ENCODE measurements at regions not wholly inside any gene's neighbourhood (a gene's known extent, or its start where the extent isn't known, plus 50 kb on each side); places are given as distances from the start of the nearest gene placed in this dataset.

GRCh38 chr3:193997228-193998122, 138.5 kb upstream of the HES1 start:
- no peak for DNase-seq

GRCh38 chr3:193998123-193998448, 137.9 kb upstream of the HES1 start:
- no peak for DNase-seq

GRCh38 chr3:193998628-193999195, 137.2 kb upstream of the HES1 start:
- no peak for DNase-seq

- no peak for DNase-seq
Observed at GRCh38 chr3:194000100-194000499, 135.8 kb upstream of the HES1 start.

- DNase-seq = no peak
Observed at GRCh38 chr3:194000712-194001111, 135.2 kb upstream of the HES1 start.

- no peak for DNase-seq
Observed at GRCh38 chr3:194001728-194002459, 134.1 kb upstream of the HES1 start.

- DNase-seq = peak; percentile 25
Observed at GRCh38 chr3:194003114-194004057, 132.6 kb upstream of the HES1 start.

GRCh38 chr3:194005930-194006501, 129.9 kb upstream of the HES1 start:
- no peak for DNase-seq

GRCh38 chr3:194007592-194008337, 128.2 kb upstream of the HES1 start:
- no peak for DNase-seq

- no peak for DNase-seq
Observed at GRCh38 chr3:194009019-194009418, 126.9 kb upstream of the HES1 start.

GRCh38 chr3:194009892-194010533, 125.9 kb upstream of the HES1 start:
- DNase-seq = no peak

GRCh38 chr3:194011807-194012206, 124.1 kb upstream of the HES1 start:
- DNase-seq = no peak

GRCh38 chr3:194013928-194014327, 122.0 kb upstream of the HES1 start:
- DNase-seq = no peak

GRCh38 chr3:194014756-194015155, 121.2 kb upstream of the HES1 start:
- DNase-seq = no peak

GRCh38 chr3:194019398-194020165, 116.4 kb upstream of the HES1 start:
- DNase-seq = peak; percentile 87

GRCh38 chr3:194022052-194022451, 113.9 kb upstream of the HES1 start:
- DNase-seq = no peak

GRCh38 chr3:194022816-194023215, 113.1 kb upstream of the HES1 start:
- DNase-seq = no peak

- DNase-seq = peak; percentile 84
Observed at GRCh38 chr3:194023501-194024280, 112.3 kb upstream of the HES1 start.

GRCh38 chr3:194025119-194025518, 110.8 kb upstream of the HES1 start:
- DNase-seq = no peak
